HG03460 (cell line): ENCODE measurements at regions not wholly inside any gene's neighbourhood (a gene's known extent, or its start where the extent isn't known, plus 50 kb on each side); places are given as distances from the start of the nearest gene placed in this dataset.
"Not testable (repeated sequence)": the region's sequence is repeated elsewhere in the genome, so short reads cannot be mapped to it uniquely, and the experiment has no call there.

ENCODE experiments used
- ATAC-seq: cut with Tn5 transposase; IDR thresholded peaks from one replicate; pipeline ENCODE4 v1.9.1; 2021; ENCODE audit not compliant: unreplicated experiment

- ATAC-seq: no peak
Observed at GRCh38 chr4:100907465-100908454, 389.9 kb upstream of the EMCN start.

- ATAC-seq: no peak
Observed at GRCh38 chr4:100906973-100907372, 389.2 kb upstream of the EMCN start.

- not testable (repeated sequence) for ATAC-seq
Observed at GRCh38 chr4:100900945-100901344, 383.1 kb upstream of the EMCN start.

- ATAC-seq: no peak
Observed at GRCh38 chr4:100900134-100900533, 382.3 kb upstream of the EMCN start.

- no peak for ATAC-seq
Observed at GRCh38 chr4:100898844-100899243, 381.0 kb upstream of the EMCN start.

GRCh38 chr4:100895556-100896197 lies 377.9 kb upstream of the EMCN start:
- peak; percentile 86 for ATAC-seq

GRCh38 chr4:100894339-100894870 lies 376.6 kb upstream of the EMCN start:
- no peak for ATAC-seq

- ATAC-seq: no peak
Observed at GRCh38 chr4:100891808-100892207, 374.0 kb upstream of the EMCN start.

- no peak for ATAC-seq
Observed at GRCh38 chr4:100889898-100890297, 372.1 kb upstream of the EMCN start.

GRCh38 chr4:100889401-100889800 lies 371.6 kb upstream of the EMCN start:
- ATAC-seq: no peak

- ATAC-seq: no peak
Observed at GRCh38 chr4:100882661-100883060, 364.8 kb upstream of the EMCN start.

- ATAC-seq: no peak
Observed at GRCh38 chr4:100881283-100881682, 363.5 kb upstream of the EMCN start.

- ATAC-seq: no peak
Observed at GRCh38 chr4:100880011-100880410, 362.2 kb upstream of the EMCN start.

GRCh38 chr4:100879471-100879870 lies 361.6 kb upstream of the EMCN start:
- no peak for ATAC-seq

GRCh38 chr4:100876546-100876945 lies 358.7 kb upstream of the EMCN start:
- no peak for ATAC-seq

GRCh38 chr4:100875296-100876068 lies 357.7 kb upstream of the EMCN start:
- no peak for ATAC-seq

- ATAC-seq: no peak
Observed at GRCh38 chr4:100872811-100873210, 355.0 kb upstream of the EMCN start.

- no peak for ATAC-seq
Observed at GRCh38 chr4:100870940-100871772, 353.3 kb upstream of the EMCN start.

GRCh38 chr4:100869276-100869675 lies 351.5 kb upstream of the EMCN start:
- ATAC-seq: no peak

GRCh38 chr4:100868281-100868680 lies 350.5 kb upstream of the EMCN start:
- not testable (repeated sequence) for ATAC-seq
